ENCODE measurements at regions not wholly inside any gene's neighbourhood (a gene's known extent, or its start where the extent isn't known, plus 50 kb on each side); places are given as distances from the start of the nearest gene placed in this dataset.

GRCh38 chr4:126995235-126995634 lies 637.5 kb upstream of the INTU start:
- intact Hi-C loops (cut with micrococcal nuclease), result no loop called here
- no peaks in the 10 kb centered on the region for H3K36me3 Mint-ChIP-seq (ENCODE audit: low read depth)
- POLR2A ChIA-PET, result no interaction called here
- no peak overlapping the region for H3K27ac Mint-ChIP-seq
- DNase-seq (no peak), ATAC-seq (no peak)
- CTCF ChIA-PET, result no interaction called here
- no peak overlapping the region for H3K4me3 Mint-ChIP-seq
- no peaks in the 10 kb centered on the region for H3K27me3 Mint-ChIP-seq
- TF ChIP-seq, protein P1, sequence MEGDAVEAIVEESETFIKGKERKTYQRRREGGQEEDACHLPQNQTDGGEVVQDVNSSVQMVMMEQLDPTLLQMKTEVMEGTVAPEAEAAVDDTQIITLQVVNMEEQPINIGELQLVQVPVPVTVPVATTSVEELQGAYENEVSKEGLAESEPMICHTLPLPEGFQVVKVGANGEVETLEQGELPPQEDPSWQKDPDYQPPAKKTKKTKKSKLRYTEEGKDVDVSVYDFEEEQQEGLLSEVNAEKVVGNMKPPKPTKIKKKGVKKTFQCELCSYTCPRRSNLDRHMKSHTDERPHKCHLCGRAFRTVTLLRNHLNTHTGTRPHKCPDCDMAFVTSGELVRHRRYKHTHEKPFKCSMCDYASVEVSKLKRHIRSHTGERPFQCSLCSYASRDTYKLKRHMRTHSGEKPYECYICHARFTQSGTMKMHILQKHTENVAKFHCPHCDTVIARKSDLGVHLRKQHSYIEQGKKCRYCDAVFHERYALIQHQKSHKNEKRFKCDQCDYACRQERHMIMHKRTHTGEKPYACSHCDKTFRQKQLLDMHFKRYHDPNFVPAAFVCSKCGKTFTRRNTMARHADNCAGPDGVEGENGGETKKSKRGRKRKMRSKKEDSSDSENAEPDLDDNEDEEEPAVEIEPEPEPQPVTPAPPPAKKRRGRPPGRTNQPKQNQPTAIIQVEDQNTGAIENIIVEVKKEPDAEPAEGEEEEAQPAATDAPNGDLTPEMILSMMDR (IDR thresholded peaks at IDR 0.05), result no peak
- H3K9me3 Mint-ChIP-seq, result peaks cover 6% of the 10 kb centered on the region
- H3K4me1 Mint-ChIP-seq (ENCODE audit: low read depth), result no peaks in the 10 kb centered on the region

DNA sequence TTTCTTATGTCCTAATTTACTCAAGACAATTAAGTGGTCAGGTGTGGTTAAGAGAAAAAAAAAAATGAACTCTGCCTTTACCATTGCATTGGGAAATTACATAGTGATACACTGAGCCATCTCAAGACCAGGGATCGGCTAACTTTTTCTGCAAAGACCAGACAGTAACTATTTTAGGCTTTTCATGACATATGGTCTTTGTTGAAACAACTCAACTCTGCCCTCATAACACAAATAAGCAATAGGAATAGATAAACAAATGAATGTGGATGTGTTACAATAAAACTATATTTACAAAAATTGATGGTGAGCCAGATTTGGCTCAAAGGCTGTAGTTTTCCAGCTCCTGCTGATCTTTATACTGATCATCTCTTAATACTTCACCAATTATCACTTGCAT lies 632.6 kb upstream of the INTU start:
- no peaks in the 10 kb centered on the region for H3K27me3 Mint-ChIP-seq

GRCh38 chr4:127000846-127001245 lies 631.9 kb upstream of the INTU start:
- intact Hi-C loops (cut with micrococcal nuclease), result no loop called here
- Mint-ChIP-seq H3K4me3 (no peak overlapping the region), H3K27ac (no peak overlapping the region), H3K4me1 (ENCODE audit: low read depth) (no peaks in the 10 kb centered on the region), H3K27me3 (no peaks in the 10 kb centered on the region), H3K36me3 (ENCODE audit: low read depth) (no peaks in the 10 kb centered on the region), H3K9me3 (peaks cover 2% of the 10 kb centered on the region)
- ChIA-PET POLR2A (no interaction called here), CTCF (no interaction called here)
- TF ChIP-seq, protein P1 (IDR thresholded peaks at IDR 0.05), result no peak
- ATAC-seq (no peak), DNase-seq (no peak)

More for the DNA sequence above, 632.6 kb upstream of the INTU start:
- TF ChIP-seq, protein P1 (IDR thresholded peaks at IDR 0.05), result no peak
- no peaks in the 10 kb centered on the region for H3K36me3 Mint-ChIP-seq (ENCODE audit: low read depth)
- DNase-seq, result no peak
- intact Hi-C loops (cut with micrococcal nuclease), result no loop called here
- no peak overlapping the region for H3K4me3 Mint-ChIP-seq
- no peaks in the 10 kb centered on the region for H3K4me1 Mint-ChIP-seq (ENCODE audit: low read depth)
- ATAC-seq, result no peak
- CTCF ChIA-PET, result no interaction called here
- POLR2A ChIA-PET, result no interaction called here
- peaks cover 2% of the 10 kb centered on the region for H3K9me3 Mint-ChIP-seq
- H3K27ac Mint-ChIP-seq, result no peak overlapping the region

- Mint-ChIP-seq H3K9me3 (peaks cover 2% of the 10 kb centered on the region), H3K4me3 (no peak overlapping the region), H3K36me3 (ENCODE audit: low read depth) (no peaks in the 10 kb centered on the region), H3K4me1 (ENCODE audit: low read depth) (no peaks in the 10 kb centered on the region), H3K27me3 (no peaks in the 10 kb centered on the region), H3K27ac (no peak overlapping the region)
- DNase-seq (no peak), ATAC-seq (no peak)
- TF ChIP-seq, protein P1 (IDR thresholded peaks at IDR 0.05), result no peak
- ChIA-PET POLR2A (interaction anchor here (0.6 kb wide), 1 partner anchor 559 kb away, joined by 3 read pairs; no protein-coding TSS in a partner anchor), CTCF (no interaction called here)
- intact Hi-C loops (cut with micrococcal nuclease), result no loop called here
These were observed 630.8 kb upstream of the INTU start for GRCh38 chr4:127001933-127002332.

GRCh38 chr4:127006446-127006877 lies 626.3 kb upstream of the INTU start:
- Mint-ChIP-seq H3K27me3 (no peaks in the 10 kb centered on the region), H3K36me3 (ENCODE audit: low read depth) (no peaks in the 10 kb centered on the region), H3K4me1 (ENCODE audit: low read depth) (no peaks in the 10 kb centered on the region), H3K27ac (no peak overlapping the region), H3K9me3 (no peaks in the 10 kb centered on the region), H3K4me3 (no peak overlapping the region)
- ATAC-seq, result no peak
- ChIA-PET POLR2A (no interaction called here), CTCF (no interaction called here)
- TF ChIP-seq, protein P1 (IDR thresholded peaks at IDR 0.05), result no peak
- DNase-seq, result no peak
- intact Hi-C loops (cut with micrococcal nuclease), result no loop called here
